HEK293 (cell line): ENCODE measurements at regions not wholly inside any gene's neighbourhood (a gene's known extent, or its start where the extent isn't known, plus 50 kb on each side); places are given as distances from the start of the nearest gene placed in this dataset.

Experiments used
- CTCF ChIA-PET: fragments of 350-600 bp; formaldehyde crosslinking; extraction: SDS; loops from one replicate; lab custom pipeline; 2021; ENCODE audit warnings: antibody characterized with exemption; lab: Yijun Ruan, JAX
- POLR2A ChIA-PET: fragments of 300-600 bp; formaldehyde crosslinking; extraction: SDS; loops from one replicate; lab custom pipeline; 2020; ENCODE audit warnings: antibody characterized with exemption, inconsistent platforms; lab: Yijun Ruan, JAX
- H3K27ac ChIP-seq: fragments of 200-500 bp; sonication (Bioruptor generic); 2 replicates; pipeline ENCODE4 v1.5.1; 2014; ENCODE audit warnings: low read depth, low read length, control low read depth, inconsistent platforms; ENCODE audit errors: extremely low read depth
- H3K36me3 ChIP-seq, 2 experiments: fragments of 200-500 bp in 1 of 2; sonication (Bioruptor generic) in 1 of 2; 1 replicate in 1 of 2; 2 replicates in 1 of 2; pipeline ENCODE4 v1.5.1; 2014 to 2017; ENCODE audit warnings: inconsistent platforms in 2 of 2, low read length in 2 of 2; ENCODE audit not compliant: control insufficient read depth in 2 of 2, insufficient read depth in 1 of 2
- H3K4me1 ChIP-seq: fragments of 200-500 bp; sonication (Bioruptor generic); 2 replicates; pipeline ENCODE4 v1.5.1; 2014; ENCODE audit warnings: mild to moderate bottlenecking, low read length, inconsistent platforms; ENCODE audit not compliant: control insufficient read depth, insufficient read depth
- H3K4me3 ChIP-seq: 2 replicates; pipeline ENCODE4 v1.5.1; 2011; ENCODE audit warnings: low read depth, mild to moderate bottlenecking, control low read depth, low read length, moderate library complexity
- H3K9me3 ChIP-seq: fragments of 200-500 bp; sonication (Bioruptor generic); 2 replicates; pipeline ENCODE4 v1.5.1; 2014; ENCODE audit warnings: low read depth, low read length, inconsistent platforms; ENCODE audit not compliant: control insufficient read depth, insufficient read depth
- EGR2 ChIP-seq: fragments of 450-650 bp; formaldehyde crosslinking; IDR thresholded peaks from 2 replicates; pipeline ENCODE4 v1.5.1; 2016; ENCODE audit warnings: low read depth, missing biosample characterization, missing genetic modification characterization
- SCRT1 ChIP-seq: fragments of 450-650 bp; formaldehyde crosslinking; IDR thresholded peaks from 2 replicates; pipeline ENCODE4 v1.5.1; 2016; ENCODE audit warnings: missing biosample characterization, missing genetic modification characterization, borderline replicate concordance
- ZNF138 ChIP-seq: fragments of 450-650 bp; formaldehyde crosslinking; IDR thresholded peaks from 2 replicates; pipeline ENCODE4 v1.5.1; 2016; ENCODE audit warnings: missing biosample characterization, missing genetic modification characterization, borderline replicate concordance
- ZNF518A ChIP-seq: fragments of 450-650 bp; formaldehyde crosslinking; conservative IDR thresholded peaks from 2 replicates; pipeline ENCODE4 v1.5.1; 2016; ENCODE audit warnings: low read depth, missing biosample characterization, missing genetic modification characterization
- ZNF639 ChIP-seq: fragments of 450-650 bp; formaldehyde crosslinking; IDR thresholded peaks from 2 replicates; pipeline ENCODE4 v1.5.1; 2016; ENCODE audit warnings: missing biosample characterization, missing genetic modification characterization
- ZNF76 ChIP-seq: fragments of 450-650 bp; formaldehyde crosslinking; IDR thresholded peaks from 2 replicates; pipeline ENCODE4; 2016; ENCODE audit warnings: low read depth, missing biosample characterization, missing genetic modification characterization, borderline replicate concordance

GRCh38 chrX:8851231-8851886 is 50.2 kb upstream of the FAM9A start:
- ChIA-PET CTCF (no interaction called here), POLR2A (no interaction called here)
- H3K4me1 ChIP-seq, result no peaks in the 10 kb centered on the region
- no peaks in the 10 kb centered on the region for H3K9me3 ChIP-seq
- no peak for TF ChIP-seq ZNF138 (tag by site-specific recombination)
- TF ChIP-seq ZNF518A, result no peak
- TF ChIP-seq SCRT1 (tag by site-specific recombination), result no peak
- no peak for TF ChIP-seq ZNF639 (tag by site-specific recombination)
- no peak for TF ChIP-seq EGR2 (tag by site-specific recombination)
- no peak for TF ChIP-seq ZNF76 (tag by site-specific recombination)
- no peak overlapping the region for H3K27ac ChIP-seq
- no peak overlapping the region for H3K4me3 ChIP-seq
- no peaks in the 10 kb centered on the region for H3K36me3 ChIP-seq
